ENCODE measurements at regions not wholly inside any gene's neighbourhood (a gene's known extent, or its start where the extent isn't known, plus 50 kb on each side); places are given as distances from the start of the nearest gene placed in this dataset.

DNA sequence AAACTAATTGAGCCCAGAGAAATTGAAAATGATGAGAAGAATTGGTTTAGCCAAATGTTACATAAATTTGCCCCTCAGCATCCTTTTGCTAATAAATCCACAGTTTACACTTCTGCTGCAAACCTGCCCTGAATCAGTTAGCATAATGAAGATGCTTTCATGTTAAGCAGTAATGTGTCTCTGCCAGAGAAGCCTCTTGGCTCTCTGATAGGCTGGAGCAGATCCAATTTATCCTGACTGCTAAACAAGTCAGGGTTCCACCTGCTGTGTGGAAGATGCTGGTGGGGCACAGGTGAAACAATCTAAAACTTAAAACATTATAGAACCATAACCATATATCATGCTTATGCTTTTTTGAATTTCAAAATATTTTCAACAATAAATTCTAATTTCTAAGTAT lies 946.8 kb downstream of the OTOL1 start:
- no peak for DNase-seq

DNA sequence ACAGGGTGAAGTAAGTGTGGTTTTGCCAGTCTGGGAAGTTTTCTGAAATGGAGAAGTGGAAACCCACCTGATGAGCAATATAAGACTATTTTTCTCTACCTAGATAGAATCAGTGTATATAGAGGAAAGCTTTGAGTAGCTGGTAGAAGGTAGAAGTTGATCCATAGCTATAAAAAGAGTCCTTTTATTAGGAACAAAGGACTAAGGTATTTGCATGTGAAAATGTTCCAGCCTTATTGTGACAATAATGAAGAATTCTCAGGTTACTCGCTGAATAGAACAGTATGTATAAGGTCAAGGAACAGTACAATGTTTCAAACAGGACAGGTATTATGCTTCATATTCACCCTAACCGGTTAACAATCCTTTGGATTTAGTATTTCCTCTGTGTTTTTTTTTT lies 972.2 kb downstream of the OTOL1 start:
- no peak for DNase-seq

DNA sequence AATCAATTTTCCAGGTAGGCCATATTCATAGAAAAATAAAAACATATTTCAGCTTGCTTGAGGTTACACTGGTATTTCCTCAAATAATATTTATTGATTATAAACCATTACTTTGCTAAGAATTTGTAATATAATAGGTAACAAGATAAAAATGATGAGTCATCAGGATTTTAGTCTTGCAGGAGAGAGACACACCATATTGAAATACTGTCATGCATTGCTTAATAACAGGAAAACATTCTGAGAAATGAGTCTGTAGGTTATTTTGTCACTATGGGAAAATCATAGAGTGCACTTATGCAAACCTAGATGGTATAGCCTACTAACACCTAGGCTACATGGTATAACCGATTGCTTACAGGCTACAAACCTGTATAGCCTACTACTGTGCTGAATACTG lies 990.5 kb downstream of the OTOL1 start:
- no peak for DNase-seq

DNA sequence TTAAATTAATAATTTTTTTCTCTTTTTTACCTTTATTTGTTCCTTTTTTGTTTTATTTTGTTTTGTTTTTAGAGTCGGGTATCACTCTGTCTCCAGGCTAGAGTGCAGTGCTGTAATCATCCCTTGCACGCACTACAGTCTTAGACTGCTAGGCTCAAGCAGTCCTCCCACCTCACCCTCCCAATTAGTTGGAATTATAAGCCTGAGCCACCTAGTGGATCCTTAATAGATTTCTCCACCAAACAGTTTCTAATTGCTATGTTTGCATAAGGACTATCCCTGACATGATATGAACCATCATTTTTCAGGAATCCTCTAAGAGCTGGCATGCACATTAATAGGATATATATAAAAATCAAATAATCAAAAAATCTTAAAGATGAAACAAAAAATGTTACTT lies 993.2 kb downstream of the OTOL1 start:
- no peak for DNase-seq

DNA sequence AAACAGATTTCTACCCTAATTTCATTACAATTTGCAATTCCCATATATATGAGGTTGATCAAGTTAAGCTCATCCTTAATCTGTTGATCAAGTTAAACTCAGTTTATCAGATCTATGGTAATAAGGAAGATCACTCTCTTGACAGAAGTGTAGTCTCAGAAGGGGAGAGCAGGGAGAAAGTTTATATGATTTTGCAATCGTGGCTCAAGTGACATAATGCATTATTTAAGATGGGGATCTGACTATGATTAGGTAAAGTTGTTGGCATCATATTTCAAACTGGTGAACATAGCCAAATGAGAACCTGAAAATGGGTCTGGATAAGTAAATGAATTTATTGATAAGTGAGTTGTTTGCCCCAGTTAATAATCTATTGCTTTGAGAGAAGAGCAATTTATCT lies 995.3 kb downstream of the OTOL1 start:
- no peak for DNase-seq

DNA sequence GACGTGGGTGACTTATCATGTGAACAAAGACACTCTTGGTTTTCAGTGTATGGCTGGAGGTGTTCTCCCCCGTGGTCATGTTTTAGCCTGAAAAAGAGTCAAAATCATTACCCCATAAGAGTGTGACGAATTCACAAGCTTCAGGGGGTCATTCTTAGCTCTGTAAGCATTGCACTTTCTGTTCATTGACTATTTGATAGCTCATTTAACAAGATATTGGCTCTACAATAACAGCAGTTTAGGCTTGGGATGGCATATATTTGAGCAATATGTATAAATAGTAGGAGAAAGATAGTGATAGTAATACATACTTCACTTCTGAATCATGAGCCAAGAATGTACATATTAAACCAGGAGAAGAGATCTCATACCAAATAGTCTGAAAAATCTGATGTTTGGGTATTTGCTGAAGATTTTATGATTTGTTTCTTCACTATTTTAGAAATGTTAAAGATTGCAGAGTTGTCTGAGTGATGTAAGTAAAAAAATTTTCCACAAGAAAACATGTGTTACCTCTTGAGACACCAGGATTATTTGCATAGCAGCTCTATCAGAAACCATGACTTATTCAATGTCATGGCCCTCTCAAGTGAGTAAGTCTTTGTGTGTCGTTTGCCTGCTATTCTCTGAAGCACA lies 996.0 kb downstream of the OTOL1 start:
- DNase-seq: no peak

DNA sequence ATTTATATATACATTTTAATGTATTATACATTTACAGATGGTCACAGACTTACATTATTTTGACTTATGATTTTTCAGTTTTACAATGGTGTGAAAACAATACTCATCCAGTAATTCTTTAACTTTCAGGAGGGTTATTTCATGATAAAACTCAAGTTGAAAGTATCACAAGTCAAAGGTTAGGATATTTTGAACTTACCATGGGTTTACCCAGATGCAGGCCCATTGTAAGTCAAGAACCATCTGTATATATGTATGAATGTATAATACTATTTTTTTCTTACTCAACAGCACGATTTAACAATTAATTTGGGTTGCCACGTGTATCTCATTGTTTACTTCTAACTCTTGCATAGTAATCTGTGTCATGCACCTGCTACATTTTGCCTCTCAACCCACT lies 1002.0 kb downstream of the OTOL1 start:
- DNase-seq: no peak

DNA sequence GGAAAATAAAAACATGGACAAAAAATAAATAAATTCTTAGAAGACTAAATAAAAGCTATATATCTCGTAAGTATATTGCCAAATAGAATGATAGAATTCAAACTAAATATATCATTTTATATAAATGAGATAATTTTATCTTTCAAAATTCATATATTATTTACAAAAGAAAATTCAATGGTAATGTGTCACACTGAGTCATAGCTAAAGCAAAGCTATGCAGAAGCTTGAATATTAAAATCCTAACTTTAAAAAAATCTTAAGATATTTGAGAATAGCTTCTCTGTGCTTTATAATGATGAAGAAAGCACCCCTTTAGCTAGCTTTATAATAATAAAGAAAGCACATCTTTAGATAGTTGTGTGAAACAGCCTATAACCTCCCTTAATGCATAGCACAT lies 1010.8 kb downstream of the OTOL1 start:
- no peak for DNase-seq

DNA sequence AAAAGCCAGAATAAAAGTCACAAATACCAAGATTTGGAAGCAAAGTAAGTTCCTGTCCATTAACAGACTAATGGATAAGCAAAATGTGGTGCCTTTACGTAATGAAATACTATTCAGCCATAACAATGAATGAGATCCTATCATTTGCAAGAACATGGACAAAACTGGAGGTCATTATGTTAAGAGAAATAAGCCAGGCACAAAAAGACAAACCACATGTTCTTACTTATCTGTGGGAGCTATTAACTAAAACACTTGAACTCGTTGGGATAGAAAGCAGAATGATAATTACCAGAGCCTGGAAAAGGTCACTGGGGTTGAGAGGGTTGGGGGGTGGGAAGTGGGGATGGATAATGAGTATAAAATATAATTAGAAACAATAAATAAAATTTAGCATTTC lies 1015.9 kb downstream of the OTOL1 start:
- no peak for DNase-seq

DNA sequence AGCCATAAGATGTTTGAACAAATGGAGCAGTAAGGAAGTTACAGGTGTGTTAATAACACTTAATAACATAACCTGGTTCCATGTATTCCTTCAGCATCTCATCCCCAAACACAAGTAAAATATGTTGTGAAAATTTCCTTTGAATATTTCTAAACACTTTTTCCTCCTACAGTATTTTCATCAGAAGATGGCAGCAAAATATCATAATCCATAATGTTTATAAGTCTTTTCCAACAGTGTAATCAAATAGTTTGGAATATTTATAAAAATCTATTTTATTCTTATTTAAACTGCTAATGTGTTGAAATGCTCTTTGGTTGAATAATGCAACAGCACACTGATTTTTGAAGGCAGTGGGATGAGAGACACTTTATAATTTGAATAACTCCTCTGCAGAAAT lies 1020.5 kb downstream of the OTOL1 start:
- no peak for DNase-seq

DNA sequence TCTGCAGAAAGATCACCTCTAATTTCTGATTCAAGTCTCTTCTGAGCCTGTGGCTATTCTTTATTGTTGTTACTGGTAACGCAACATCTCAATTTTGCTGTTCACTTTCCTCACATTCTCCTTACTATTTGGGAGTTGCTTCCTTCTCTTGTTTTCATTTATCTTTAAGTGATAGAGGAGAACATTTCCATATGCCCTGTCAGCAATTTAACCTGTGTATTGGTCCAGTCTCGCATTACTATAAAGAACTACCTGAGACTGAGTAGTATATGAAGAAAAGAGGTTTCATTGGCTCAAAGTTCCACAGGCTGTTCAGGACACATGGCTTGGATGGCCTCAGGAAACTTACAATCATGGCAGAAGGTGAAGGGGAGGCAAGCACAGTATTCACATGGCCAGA lies 1025.1 kb downstream of the OTOL1 start:
- DNase-seq: no peak

DNA sequence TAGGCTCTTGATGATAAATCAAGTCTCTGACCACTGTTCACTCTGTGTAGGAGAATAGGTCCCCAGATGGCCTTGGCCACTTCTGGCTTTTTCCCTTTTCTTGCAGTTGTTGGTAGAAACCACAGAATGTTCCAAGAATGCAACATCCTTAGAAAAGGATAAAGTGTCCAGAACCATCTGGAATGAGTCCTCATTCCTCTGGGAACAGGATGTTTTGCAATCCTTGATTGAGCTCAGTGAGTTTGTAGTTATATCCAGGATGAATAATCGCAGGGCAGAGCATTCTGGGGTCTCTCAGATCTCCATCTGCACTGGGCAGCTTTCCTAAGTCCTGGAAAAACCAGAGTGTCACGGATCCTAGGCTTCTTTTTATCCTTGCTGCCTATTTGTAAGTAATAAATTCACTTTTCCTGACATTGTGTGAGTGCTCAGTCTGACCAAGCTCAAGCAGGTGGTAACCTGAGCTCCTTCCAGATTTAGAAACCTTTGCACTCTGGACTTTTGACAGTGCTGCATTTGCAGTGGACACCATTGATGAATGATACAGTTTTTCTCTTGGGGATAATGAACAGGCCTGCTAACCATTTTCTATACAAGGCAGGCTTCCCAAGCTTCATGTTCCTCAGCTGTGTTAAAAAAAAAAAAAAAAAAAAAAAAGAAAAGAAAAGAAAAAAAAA lies 1028.6 kb downstream of the OTOL1 start:
- no peak for DNase-seq

DNA sequence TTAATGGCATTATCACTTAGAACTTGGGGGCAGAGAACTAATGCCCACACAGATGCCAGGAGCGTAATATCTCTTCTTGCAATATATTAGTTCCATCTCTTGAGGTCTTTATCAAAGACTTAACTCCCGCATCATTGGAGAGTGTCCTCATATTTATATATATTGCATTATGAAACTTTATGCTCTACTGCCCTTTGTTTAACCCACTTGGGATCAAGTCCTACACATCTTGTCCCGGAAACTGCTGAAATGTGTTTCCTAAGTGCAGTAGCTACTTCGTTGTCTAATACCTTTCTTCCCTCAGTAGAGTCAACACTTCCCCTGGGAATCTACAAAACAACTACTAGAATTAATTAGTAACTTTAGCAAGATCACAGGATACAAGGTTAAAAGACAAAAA lies 1029.2 kb downstream of the OTOL1 start:
- no peak for DNase-seq

DNA sequence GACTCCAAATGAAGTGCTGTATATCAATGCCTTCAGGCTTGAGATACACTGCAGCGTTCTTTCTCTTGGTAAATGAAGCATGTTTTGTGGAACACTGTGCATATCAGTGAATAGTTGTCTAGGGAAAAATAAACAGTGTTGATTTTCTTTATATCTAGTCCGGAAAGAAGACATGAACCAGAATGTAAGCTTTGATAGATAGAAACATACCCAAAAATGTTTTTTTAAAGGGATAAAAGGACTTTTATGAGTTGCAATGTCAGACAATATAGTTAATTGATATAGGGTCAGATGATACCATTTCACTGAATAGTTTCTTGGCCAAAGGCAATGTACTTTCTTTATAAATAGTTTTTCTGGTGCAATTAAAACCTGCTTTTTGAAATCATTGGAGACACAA lies 1037.8 kb downstream of the OTOL1 start:
- DNase-seq: no peak

DNA sequence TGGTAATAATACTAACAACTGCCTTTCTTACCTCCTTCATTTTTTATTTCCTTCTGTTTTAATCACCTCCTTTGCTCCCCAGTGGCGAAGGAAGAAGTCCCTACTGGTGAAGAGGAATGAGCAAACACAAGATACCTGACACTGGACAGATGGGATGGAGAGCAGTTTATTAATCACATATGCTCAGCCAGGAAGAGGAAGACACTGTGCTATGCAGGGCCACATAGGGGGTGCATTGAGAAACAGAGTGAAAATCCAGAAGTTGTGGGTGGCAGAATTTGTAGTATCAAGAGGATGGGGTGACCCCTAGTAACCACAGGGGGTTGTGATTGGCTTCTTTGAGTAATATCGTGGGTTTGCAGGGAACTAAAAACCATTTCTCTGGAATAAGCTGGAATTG lies 1041.9 kb downstream of the OTOL1 start:
- no peak for DNase-seq

DNA sequence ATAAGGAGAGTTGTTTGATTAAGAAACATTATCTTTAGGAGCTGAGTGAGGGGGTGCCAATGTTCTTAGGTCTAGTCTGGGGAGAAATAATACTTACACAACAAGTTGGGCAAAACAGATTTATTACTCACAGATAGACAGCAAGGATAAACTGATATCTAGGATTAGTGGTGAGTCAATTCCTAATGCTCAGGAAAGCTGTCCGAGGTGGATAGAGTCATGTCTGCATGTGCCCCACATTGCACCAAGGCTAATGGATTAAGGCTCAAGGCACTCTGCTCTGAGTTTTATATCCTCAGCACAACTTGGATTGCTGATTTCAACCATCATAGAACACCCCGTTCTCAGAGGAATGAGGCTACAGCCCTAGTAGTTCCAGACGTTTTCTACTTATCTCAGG lies 1042.3 kb downstream of the OTOL1 start:
- DNase-seq: no peak

DNA sequence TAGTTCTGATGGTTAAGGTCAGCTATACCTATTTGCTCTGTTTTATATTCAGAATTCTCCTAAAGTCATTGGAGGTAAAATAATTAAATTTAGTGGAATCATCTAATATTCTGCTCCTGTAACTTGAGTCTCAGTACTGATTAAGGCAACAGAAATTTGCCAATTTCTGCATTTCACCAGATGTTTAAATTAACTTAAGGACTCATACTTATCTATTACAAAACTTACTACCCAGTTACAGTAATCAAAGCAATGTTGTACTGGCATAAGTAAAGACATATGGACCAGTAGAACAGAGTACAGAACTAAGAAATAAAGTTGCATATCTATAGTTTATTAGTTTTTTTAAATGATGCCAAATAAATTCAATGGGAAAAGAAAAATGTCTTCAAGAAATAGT lies 1043.8 kb downstream of the OTOL1 start:
- DNase-seq: no peak

DNA sequence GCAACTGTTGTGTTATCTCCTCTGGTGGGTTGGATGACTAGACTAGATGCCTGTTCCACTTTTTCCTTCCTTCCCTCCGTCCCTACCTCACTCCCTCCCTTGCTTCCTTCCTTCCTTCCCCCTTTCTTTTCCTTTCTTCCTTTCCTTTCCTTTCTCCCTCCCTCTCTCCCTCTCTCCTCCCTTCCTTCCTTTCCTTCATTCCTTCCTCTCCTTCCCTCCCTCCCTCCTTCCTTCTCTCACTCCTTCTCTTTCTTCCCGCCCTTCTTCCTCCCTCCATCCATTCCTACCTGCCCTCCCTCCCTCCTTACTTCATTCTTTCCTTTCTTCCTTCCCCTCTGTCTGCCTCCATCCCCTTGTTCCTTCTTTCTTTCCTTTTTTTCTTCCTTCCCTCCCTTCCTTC lies 1045.3 kb downstream of the OTOL1 start:
- DNase-seq: no peak

DNA sequence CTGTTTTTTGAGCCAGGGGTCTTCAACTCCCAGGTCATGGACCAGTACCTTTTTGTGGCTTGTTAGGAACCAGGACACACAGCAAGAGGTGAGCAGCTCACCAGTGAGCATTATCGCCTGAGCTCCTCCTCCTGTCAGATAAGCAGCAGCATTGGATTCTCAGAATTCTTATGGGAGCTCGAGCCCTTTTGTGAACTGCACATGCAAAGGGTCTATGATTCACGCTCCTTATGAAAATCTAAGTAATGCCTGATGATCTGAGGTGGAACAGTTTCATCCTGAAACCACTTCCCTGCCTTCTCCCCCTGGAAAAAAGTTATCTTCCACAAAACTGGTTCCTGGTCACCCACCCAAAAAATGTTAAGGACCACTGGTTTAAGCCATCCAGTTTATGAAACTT lies 1047.6 kb downstream of the OTOL1 start:
- no peak for DNase-seq

DNA sequence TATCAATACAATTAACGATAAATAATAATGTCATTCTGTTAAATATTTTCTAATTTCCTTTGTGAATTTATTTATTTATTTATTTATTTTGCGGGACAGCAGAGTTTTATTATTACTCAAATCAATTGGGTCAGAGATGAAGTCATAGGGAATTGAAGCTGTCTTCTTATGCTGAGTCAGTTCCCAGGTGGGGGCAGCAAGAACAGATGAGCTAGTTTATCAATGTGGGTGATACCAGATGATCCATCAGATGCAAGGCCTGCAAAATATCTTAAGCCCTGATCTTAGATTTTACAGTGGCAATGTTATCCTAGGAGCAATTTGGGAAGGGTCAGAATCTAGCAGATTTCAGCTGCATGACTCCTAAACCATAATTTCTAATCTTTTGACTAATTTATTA lies 1050.3 kb downstream of the OTOL1 start:
- DNase-seq: no peak

DNA sequence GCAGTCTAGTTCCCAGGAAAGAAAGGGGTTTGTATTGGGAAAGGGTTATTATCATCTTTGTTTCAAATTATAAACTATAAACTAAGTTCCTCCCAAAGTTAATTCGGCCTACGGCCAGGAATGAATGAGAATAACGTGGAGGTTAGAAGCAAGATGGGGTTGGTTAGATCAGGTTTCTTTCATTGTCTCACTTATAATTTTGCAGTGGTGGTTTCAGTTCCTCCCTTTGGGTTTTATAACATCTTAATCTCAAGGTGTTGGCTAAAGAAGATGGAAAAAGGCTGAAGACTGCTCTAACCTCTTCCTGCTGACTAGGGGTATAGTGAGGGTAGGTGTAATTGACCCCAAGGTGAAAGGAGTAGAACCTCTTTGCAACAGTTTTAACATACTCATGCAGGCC lies 1050.7 kb downstream of the OTOL1 start:
- no peak for DNase-seq

DNA sequence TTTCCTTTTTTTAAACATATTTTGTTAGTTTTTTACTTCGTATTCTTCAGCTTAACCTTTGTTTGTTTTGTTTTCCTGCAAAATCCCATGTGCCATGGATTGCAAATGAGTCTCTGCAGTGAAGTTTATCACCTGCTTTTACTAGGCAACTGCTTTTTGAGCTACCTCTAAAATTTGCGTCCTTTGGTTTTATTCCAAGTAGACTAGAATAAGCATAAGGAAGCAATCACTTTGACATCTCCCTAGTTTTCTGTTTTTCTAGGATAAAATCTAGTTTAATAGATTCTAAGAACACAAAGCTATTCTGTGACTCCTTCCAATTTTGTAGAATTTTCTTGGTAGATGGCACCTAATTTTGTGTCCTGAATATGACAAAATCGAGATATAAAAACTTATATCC lies 1059.2 kb downstream of the OTOL1 start:
- no peak for DNase-seq

DNA sequence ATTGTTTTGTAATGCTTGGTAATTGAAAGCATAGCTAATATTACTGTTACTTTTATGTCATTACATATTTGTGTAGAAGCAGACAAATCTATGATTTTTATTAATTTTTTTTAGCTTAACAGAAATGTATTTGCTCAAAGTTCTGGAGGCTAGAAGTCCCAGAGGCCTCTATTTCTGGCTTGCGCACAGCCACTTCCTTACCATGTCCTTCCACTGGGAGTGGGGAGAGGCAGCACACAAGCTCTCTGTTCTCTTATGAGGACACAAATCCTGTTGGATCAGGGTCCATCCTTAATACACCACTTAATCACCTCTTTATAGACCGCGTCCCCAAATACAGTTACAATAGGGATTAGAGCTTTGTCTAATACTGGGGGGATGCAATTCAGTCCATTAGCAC lies 1061.4 kb downstream of the OTOL1 start:
- no peak for DNase-seq

DNA sequence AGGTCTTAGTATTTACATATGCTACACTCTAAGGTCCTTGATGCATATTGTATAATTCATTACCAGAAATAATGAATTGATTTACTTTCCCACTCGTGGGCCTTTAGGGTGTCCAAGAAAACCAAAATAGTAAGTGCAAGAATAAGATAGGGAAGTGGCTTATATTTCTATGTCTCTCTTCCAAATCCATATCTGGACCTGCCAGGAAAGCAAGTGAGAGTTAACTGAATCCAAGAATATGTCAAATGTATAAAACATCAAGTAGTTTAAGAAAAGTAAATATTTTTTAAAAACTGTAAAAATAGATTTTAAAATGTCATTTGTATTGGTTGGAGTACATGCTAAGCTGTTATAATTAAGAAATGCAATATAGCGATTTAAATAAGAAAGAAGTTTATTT lies 1072.1 kb downstream of the OTOL1 start:
- DNase-seq: no peak

DNA sequence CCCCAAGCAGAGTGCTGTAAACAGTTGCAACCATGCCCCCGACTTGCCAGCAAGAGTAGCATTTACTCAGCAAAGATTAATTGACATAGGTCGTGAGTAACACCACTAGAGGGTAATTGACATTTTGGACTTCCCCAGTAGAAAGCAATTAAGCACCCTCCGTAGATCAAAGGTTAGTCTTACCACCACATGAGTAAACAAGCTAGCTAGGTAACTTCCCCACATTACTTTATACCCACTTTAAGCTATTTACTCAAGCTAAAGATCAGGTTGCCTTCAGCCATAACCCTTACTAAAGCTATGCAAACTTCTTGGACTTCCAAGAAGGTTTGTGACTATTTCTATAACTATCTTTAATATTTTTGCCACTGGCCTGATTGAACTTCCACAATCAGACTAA lies 1072.7 kb downstream of the OTOL1 start:
- DNase-seq: peak; percentile 57
